HUES6 (cell line): ENCODE measurements at regions not wholly inside any gene's neighbourhood (a gene's known extent, or its start where the extent isn't known, plus 50 kb on each side); places are given as distances from the start of the nearest gene placed in this dataset.
"Not testable (repeated sequence)": the region's sequence is repeated elsewhere in the genome, so short reads cannot be mapped to it uniquely, and the experiment has no call there.

ENCODE experiments used
- H3K27ac ChIP-seq: 2 replicates; pipeline ENCODE4 v1.7.0; 2013; ENCODE audit warnings: low read depth, mild to moderate bottlenecking, low read length, inconsistent platforms
- H3K27me3 ChIP-seq: 2 replicates; pipeline ENCODE4 v1.6.1; 2013; ENCODE audit warnings: low read length; ENCODE audit not compliant: control insufficient read depth, insufficient read depth
- H3K36me3 ChIP-seq: 2 replicates; pipeline ENCODE4 v1.6.1; 2013; ENCODE audit warnings: low read length; ENCODE audit not compliant: control insufficient read depth, insufficient read depth
- H3K4me1 ChIP-seq: 2 replicates; pipeline ENCODE4 v1.6.1; 2013; ENCODE audit warnings: low read length; ENCODE audit not compliant: control insufficient read depth, insufficient read depth
- H3K4me3 ChIP-seq: 2 replicates; pipeline ENCODE4 v1.5.1; 2013; ENCODE audit warnings: low read depth, low read length
- H3K9ac ChIP-seq: one replicate; pipeline ENCODE4 v1.6.1; 2013; ENCODE audit warnings: mild to moderate bottlenecking, low read length
- H3K9me3 ChIP-seq: 2 replicates; pipeline ENCODE4 v1.6.1; 2013; ENCODE audit warnings: low read depth, low read length; ENCODE audit not compliant: control insufficient read depth, insufficient read depth

DNA sequence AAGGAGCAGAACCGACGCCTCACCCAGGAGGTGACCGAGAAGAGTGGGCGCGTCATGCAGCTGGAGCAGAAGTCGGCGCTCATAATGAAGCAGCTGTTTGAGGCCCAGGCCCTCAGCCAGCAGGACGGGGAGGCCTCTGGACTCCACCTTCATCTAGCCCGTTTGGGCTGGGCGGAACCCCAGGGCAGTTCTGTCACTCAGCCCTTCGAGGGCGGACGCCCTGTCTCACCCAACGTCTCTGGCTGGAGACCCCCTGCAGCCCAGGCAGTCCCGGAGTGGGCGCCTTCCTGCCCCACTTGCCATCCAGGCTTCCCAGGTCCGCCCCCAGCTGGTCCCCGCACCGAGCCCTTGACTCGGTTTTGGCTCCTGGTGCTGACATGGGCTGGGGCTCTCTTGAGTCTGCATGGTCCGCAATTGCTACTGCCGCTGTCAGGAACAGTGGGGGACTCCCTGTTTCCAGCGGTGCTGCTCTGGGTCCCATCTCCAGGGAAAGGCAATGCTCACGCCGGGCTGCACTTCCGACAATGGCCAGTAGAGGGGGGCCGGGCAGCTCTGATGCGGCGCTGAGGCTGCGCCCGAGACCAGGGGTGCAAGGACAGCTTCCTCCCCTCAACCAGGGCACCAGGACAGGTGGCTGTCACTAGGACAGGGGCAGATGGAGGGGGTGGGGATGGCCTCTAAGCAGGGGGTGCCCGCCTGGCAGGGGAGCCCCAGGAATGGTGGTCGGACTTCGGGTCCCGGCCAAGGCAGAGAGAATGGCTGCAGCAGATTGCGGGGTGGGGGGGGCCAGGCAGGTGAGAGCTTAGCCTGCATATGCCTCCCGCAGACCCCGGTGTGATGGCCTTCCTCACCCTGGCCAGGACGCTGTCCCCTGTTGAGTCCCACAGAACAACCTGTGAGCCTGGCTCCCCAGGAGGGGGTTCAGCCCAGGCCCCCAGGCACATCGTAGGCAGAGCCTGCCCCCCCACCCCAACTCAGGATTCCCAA, 71.2 kb upstream of the KCTD7 start:
- Histone ChIP-seq H3K9me3 (no peaks in the 10 kb centered on the region), H3K4me1 (peaks cover 8% of the 10 kb centered on the region), H3K36me3 (peaks cover 67% of the 10 kb centered on the region), H3K27ac (no peak overlapping the region), H3K27me3 (no peaks in the 10 kb centered on the region), H3K4me3 (no peak overlapping the region), H3K9ac (no peak overlapping the region)

DNA sequence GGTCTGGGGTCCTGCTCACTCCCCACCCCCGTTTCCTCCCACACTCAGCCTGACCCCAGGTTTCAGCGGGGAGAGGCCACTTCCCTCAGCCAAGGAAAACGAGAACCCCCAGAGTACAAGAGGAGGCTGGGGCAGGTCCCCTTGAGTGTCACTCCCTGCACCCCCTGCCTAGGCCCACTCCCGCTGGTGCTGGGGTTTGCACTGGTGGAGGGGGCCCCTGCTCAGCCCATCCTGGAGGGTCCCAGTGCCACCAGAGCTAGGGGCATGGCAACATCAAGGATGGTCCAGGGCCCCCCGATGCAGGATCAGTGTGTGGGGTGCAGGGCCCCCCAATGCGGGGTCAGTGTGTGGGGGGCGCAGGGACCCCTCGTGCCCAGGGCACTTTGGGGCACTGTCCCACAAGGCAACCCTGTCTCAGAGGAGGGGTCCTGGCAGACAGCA, 70.5 kb upstream of the KCTD7 start:
- Histone ChIP-seq H3K27me3 (no peaks in the 10 kb centered on the region), H3K27ac (no peak overlapping the region), H3K9ac (no peak overlapping the region), H3K4me1 (peaks cover 8% of the 10 kb centered on the region), H3K36me3 (peaks cover 60% of the 10 kb centered on the region), H3K9me3 (no peaks in the 10 kb centered on the region), H3K4me3 (no peak overlapping the region)

DNA sequence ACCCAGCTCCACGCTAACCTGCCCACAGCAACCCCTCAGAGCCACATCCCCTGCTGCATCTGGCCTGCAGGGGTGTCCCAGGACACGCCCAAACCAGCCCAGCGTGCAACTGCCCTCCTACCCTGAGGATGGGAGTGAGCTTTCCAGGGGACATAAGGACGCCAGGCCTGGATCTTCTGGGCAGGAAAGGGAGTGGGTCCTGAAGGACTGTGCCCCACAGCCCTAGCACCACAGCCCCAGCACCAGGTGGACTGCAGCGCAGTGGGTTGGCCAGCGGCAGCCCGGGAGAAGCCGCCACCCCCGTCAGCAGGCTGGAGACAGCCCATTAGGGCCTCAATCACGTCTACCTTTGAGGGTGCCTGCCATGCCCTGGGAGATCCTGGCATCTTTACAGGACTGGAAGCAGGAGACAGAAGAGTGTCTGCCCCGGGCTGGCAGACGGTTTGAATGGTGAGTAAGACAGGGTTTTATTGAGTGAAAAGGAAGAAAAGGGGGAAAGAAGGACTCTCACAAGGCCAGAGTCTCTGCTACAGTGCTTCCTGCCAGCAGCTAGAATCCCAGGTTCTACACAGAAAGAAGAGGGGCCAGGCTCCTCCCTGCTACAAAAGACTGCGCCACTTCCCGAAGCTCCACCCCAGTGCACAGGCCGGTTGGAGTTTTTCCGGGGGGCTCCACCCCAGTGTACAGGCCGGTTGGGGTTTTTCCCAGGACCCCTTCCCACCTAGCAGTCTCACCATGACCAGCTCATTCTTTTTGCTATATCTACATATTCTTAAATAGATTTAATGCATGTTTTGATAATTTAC, 69.8 kb upstream of the KCTD7 start:
- H3K9ac ChIP-seq = no peak overlapping the region

DNA sequence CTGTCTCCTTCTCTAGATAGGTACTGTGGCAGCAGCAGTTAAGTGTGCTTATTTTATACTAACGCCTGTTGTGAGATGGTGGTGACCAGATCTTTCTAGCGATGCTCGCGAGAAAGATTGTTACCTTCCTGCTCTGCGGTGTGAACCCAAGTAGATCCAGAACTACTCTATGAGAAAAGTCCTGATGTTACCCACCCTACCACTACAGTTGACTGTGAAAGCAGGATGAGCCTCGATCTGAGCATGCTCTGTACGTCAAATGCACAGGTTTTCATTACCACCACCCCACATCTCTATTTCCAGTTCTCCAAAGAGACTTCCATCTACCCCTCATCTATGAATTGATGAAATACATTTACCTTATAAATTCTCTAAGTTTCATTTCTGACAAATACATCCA, 64.6 kb upstream of the KCTD7 start:
- Histone ChIP-seq H3K27ac (no peak overlapping the region), H3K9ac (no peak overlapping the region), H3K36me3 (peaks cover 50% of the 10 kb centered on the region)

More for the DNA sequence above, 69.8 kb upstream of the KCTD7 start:
- Histone ChIP-seq H3K9me3 (no peaks in the 10 kb centered on the region), H3K27me3 (no peaks in the 10 kb centered on the region), H3K4me3 (no peak overlapping the region), H3K36me3 (peaks cover 56% of the 10 kb centered on the region), H3K27ac (no peak overlapping the region), H3K4me1 (peaks cover 8% of the 10 kb centered on the region)

DNA sequence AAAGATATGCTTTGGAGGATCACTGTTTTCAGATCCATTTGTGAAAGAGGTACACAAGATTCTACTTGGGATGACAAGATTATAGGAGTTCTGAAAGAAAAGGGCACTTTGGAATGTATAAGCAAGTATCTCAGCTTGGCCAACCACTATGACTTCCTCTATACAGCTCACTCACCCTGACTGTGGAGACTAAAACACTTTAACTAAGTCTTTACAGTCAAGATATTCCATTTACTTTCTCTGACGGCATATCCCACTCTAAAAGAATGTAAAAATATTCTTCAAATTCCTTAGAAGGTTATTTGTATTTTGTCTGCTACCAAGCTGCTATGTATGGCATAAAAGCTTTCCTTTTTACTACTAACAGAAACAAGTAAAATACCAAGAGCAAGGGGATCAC, 58.5 kb upstream of the KCTD7 start:
- H3K36me3 ChIP-seq = peaks cover 76% of the 10 kb centered on the region

More for the DNA sequence above, 64.6 kb upstream of the KCTD7 start:
- Histone ChIP-seq H3K4me3 (no peak overlapping the region), H3K27me3 (no peaks in the 10 kb centered on the region), H3K9me3 (no peaks in the 10 kb centered on the region), H3K4me1 (peaks cover 5% of the 10 kb centered on the region; the same call in 1 of the 2 replicates)

DNA sequence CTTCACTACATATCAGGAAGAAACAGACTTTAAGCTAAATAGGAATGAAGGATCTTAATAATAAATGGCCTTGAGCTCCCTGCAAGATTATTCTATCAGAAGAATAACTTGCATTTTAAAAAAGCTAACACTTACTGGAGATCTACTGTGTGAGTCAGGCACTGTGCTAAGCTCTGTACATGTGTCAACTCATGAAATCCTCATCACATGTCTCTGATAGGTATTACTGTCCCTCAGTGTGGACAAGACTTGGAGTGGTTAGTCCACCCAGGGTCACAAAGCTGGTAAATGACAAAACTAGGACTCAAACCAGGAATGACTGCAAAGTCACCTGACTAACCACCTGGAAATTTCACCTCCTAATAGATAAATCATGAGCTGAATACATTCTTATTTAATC, 57.1 kb upstream of the KCTD7 start:
- no peak overlapping the region for H3K4me3 ChIP-seq
- peaks cover 5% of the 10 kb centered on the region; the same call in 1 of the 2 replicates for H3K4me1 ChIP-seq
- no peaks in the 10 kb centered on the region for H3K27me3 ChIP-seq
- H3K9me3 ChIP-seq = no peaks in the 10 kb centered on the region
- no peak overlapping the region for H3K27ac ChIP-seq
- peaks cover 81% of the 10 kb centered on the region for H3K36me3 ChIP-seq
- H3K9ac ChIP-seq = no peak overlapping the region

More for the DNA sequence above, 58.5 kb upstream of the KCTD7 start:
- not testable (repeated sequence) for H3K4me1 ChIP-seq, H3K9ac ChIP-seq, H3K27ac ChIP-seq, H3K27me3 ChIP-seq, H3K4me3 ChIP-seq, H3K9me3 ChIP-seq

DNA sequence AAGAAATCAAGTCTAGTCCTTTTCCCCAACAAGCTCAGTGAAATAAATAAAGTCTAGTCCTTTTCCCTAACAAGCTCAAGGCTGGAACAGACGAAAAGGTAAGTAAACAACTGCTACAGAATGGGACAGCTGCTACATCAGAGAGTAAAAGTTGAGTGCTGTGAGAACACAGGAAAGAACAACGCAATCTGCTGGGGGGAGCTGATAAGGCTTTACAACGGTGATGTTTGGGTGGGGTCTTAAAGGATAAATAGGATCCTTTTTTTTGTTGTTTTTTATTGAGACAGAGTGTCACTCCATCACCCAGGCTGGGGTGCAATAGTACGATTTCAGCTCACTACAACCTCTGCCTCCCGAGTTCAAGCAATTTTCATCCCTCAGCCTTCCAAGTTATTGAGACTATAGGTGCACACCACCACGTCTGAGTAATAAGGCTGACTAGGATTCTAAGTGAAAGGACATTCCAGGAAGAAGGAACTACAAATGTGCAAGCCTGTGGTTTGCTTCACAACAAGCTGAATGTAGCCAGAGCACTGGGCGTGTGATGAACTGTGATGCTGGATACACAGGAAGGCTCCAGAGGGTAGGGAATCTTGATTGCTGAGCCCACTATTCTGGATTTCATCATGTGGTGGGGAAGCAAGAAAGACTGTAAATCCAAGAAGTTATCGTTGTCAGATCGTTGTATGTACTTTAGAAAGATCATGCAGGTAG, 54.7 kb upstream of the KCTD7 start:
- H3K27me3 ChIP-seq, H3K4me1 ChIP-seq, H3K9me3 ChIP-seq, H3K9ac ChIP-seq, H3K4me3 ChIP-seq, H3K27ac ChIP-seq: not testable (repeated sequence)
- H3K36me3 ChIP-seq = peaks cover 73% of the 10 kb centered on the region

DNA sequence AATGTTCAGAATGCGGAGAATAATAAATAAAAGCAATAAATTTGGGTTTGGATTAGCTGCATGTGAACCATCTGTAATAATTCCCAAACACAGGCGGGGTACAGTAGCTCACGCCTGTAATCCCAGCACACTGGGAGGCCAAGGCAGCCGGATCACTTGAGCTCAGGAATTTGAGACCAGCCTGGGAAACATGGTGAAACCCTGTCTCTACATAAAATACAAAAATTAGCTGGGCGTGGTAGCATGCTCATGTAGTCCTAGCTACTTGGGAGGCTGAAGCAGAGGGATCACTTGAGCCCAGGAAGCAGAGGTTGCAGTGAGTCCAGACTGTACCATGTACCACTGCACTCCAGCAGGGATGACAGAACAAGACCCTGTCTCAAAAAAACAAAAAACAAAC, 53.9 kb upstream of the KCTD7 start:
- H3K9ac ChIP-seq, H3K27ac ChIP-seq, H3K27me3 ChIP-seq, H3K9me3 ChIP-seq, H3K4me1 ChIP-seq, H3K4me3 ChIP-seq: not testable (repeated sequence)
- peaks cover 67% of the 10 kb centered on the region for H3K36me3 ChIP-seq

DNA sequence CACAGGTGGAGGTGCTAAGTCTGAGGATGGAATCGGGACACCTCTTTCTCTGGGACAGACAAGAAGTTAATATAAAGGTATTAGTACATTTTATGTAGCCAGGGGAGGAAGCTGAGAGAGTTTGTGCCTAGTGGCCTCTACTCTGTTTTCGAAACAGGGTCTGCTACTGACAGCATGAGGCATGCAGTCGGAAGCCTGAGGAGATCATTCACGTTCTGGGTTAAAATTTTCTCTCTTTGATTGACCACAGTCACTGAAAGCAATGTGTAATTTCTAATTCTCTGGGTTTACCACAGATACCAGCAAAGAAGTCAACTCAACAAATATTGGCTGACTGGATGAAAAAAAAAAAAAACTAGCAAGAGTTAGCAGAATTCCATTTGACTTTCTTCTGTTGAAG, 53.3 kb upstream of the KCTD7 start:
- Histone ChIP-seq H3K4me3 (no peak overlapping the region), H3K9me3 (no peaks in the 10 kb centered on the region), H3K27me3 (no peaks in the 10 kb centered on the region), H3K4me1 (no peaks in the 10 kb centered on the region), H3K36me3 (peaks cover 64% of the 10 kb centered on the region), H3K27ac (no peak overlapping the region), H3K9ac (no peak overlapping the region)

DNA sequence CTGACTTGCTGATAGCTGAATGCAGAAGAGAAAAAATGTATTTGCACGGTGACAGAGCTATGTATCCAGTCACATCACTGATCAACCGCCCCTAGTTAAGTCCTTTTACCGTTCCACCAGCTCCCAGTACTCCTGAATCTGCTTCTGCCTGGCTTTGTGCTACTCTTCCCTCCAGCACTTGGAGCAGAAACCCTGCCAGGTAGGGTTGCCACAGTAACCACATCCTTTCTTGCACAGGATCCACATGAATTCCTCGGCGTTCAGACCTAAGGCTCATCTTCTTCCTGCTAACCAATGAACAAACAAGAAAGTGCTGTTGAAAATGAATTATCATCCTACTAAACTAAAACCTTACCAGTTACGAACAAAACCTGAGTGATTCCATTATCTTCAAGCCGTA, 52.0 kb upstream of the KCTD7 start:
- H3K9me3 ChIP-seq = no peaks in the 10 kb centered on the region
- no peak overlapping the region for H3K9ac ChIP-seq
- H3K4me3 ChIP-seq = no peak overlapping the region
- H3K27ac ChIP-seq = no peak overlapping the region
- H3K4me1 ChIP-seq = no peaks in the 10 kb centered on the region; the same call in 1 of the 2 replicates
- no peaks in the 10 kb centered on the region for H3K27me3 ChIP-seq
- peaks cover 65% of the 10 kb centered on the region for H3K36me3 ChIP-seq
